CD8-positive, alpha-beta memory T cell (primary cell): ENCODE measurements at regions not wholly inside any gene's neighbourhood (a gene's known extent, or its start where the extent isn't known, plus 50 kb on each side); places are given as distances from the start of the nearest gene placed in this dataset.

Experiments
- CTCF ChIA-PET: fragments of 350-600 bp; sonication (Branson Sonifier 250); formaldehyde crosslinking; loops from one replicate; lab custom pipeline; 2021; ENCODE audit warnings: antibody characterized with exemption; lab: Charles Lee
- POLR2A ChIA-PET: fragments of 350-600 bp; sonication (Branson Sonifier 250); formaldehyde crosslinking; loops from one replicate; lab custom pipeline; 2021; ENCODE audit warnings: antibody characterized with exemption; lab: Charles Lee
- DNase-seq, 5 donors: peaks; one replicate each; pipeline versions ENCODE4 v3.0.0 to v3.0.0-alpha.2; 2020 to 2022; ENCODE audit warnings: mixed read lengths in 1 of 5
- H3K27ac ChIP-seq: one replicate; pipeline ENCODE4 v1.7.0; 2013; ENCODE audit warnings: low read depth, mild to moderate bottlenecking, low read length, moderate library complexity
- H3K27me3 ChIP-seq: 2 replicates; pipeline ENCODE4 v1.7.0; 2013; ENCODE audit warnings: low read length, mild to moderate bottlenecking; ENCODE audit not compliant: insufficient read depth, poor library complexity, severe bottlenecking
- H3K36me3 ChIP-seq: 2 replicates; pipeline ENCODE4 v1.7.0; 2013; ENCODE audit warnings: mild to moderate bottlenecking, low read length, moderate library complexity; ENCODE audit not compliant: insufficient read depth
- H3K4me1 ChIP-seq: 2 replicates; pipeline ENCODE4 v1.7.0; 2013; ENCODE audit warnings: mild to moderate bottlenecking, low read length, moderate library complexity; ENCODE audit not compliant: insufficient read depth
- H3K4me3 ChIP-seq: 2 replicates; pipeline ENCODE4 v1.7.0; 2013; ENCODE audit warnings: mild to moderate bottlenecking, low read length
- H3K9me3 ChIP-seq: 2 replicates; pipeline ENCODE4 v1.7.0; 2013; ENCODE audit warnings: mild to moderate bottlenecking, low read length
- H3K27ac Mint-ChIP-seq, 8 donors: one replicate each; pipeline ENCODE4 v1.8.0; 2020 to 2021; ENCODE audit warnings: mixed read lengths in 8 of 8, mild to moderate bottlenecking in 6 of 8, inconsistent platforms in 3 of 8, moderate library complexity in 3 of 8
- H3K27me3 Mint-ChIP-seq, 2 donors: one replicate each; pipeline ENCODE4 v1.8.0; 2020 to 2021; ENCODE audit warnings: mixed read lengths in 2 of 2, mild to moderate bottlenecking in 1 of 2, moderate library complexity in 1 of 2
- H3K36me3 Mint-ChIP-seq, 3 donors: one replicate each; pipeline ENCODE4 v1.8.0; 2020 to 2021; ENCODE audit warnings: mixed read lengths in 3 of 3, inconsistent platforms in 1 of 3, mild to moderate bottlenecking in 1 of 3
- H3K4me1 Mint-ChIP-seq, 3 donors: one replicate each; pipeline ENCODE4 v1.8.0; 2020 to 2021; ENCODE audit warnings: mixed read lengths in 3 of 3, inconsistent platforms in 1 of 3, mild to moderate bottlenecking in 1 of 3
- H3K4me3 Mint-ChIP-seq, 7 donors: one replicate each; pipeline ENCODE4 v1.8.0; 2020 to 2021; ENCODE audit warnings: mixed read lengths in 7 of 7, mild to moderate bottlenecking in 6 of 7, moderate library complexity in 4 of 7, inconsistent platforms in 2 of 7
- H3K9me3 Mint-ChIP-seq, 5 donors: one replicate each; pipeline ENCODE4 v1.8.0; 2020 to 2022; ENCODE audit warnings: mixed read lengths in 5 of 5, mild to moderate bottlenecking in 3 of 5, moderate library complexity in 2 of 5, inconsistent platforms in 1 of 5

- H3K36me3 Mint-ChIP-seq, result peaks cover 0 to 2% (median 0%) of the 10 kb centered on the region in 3 donors
- H3K4me1 Mint-ChIP-seq, result no peaks in the 10 kb centered on the region
- H3K27ac Mint-ChIP-seq, result no peak overlapping the region
- no peaks in the 10 kb centered on the region for H3K4me1 ChIP-seq
- no peak overlapping the region for H3K4me3 Mint-ChIP-seq
- no peaks in the 10 kb centered on the region for H3K36me3 ChIP-seq
- ChIA-PET POLR2A (no interaction called here), CTCF (no interaction called here)
- no peaks in the 10 kb centered on the region for H3K9me3 ChIP-seq
- no peaks in the 10 kb centered on the region for H3K27me3 ChIP-seq
- DNase-seq, result no peak
- H3K27me3 Mint-ChIP-seq, result peaks cover 9 to 10% of the 10 kb centered on the region in 2 donors
- peaks cover 0 to 2% (median 1%) of the 10 kb centered on the region in 5 donors for H3K9me3 Mint-ChIP-seq
- no peak overlapping the region for H3K4me3 ChIP-seq
- H3K27ac ChIP-seq, result no peak overlapping the region
These were observed 213.9 kb upstream of the AGAP1 start for GRCh38 chr2:235279965-235280364.

DNA sequence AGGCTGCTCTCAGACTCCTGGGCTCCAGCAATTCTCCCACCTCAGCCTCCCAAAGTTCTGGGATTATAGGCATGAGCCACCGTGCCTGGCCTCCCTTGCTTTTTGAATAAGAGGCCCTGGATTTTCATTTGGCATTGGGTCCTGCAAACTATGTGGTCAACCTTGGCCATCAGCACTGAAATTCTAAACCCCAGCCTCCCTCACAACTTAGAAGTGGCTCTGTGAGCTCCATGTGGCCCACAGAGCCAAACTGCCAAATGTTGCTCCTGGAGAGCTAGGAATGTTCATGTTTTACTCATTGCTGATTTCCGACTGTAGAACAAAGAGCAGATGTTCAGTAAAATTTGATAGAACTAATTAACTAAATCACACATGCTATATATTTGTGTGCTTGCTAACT, 210.6 kb upstream of the AGAP1 start:
- Mint-ChIP-seq H3K27me3 (peaks cover 9 to 23% of the 10 kb centered on the region in 2 donors), H3K4me3 (no peak overlapping the region), H3K4me1 (no peaks in the 10 kb centered on the region), H3K27ac (no peak overlapping the region), H3K36me3 (no peaks in the 10 kb centered on the region), H3K9me3 (peaks cover 0 to 2% (median 0%) of the 10 kb centered on the region in 5 donors)
- H3K9me3 ChIP-seq, result no peaks in the 10 kb centered on the region
- ChIA-PET CTCF (interaction anchor here (0.7 kb wide), 1 partner anchor 67 kb away, joined by 3 read pairs; no protein-coding TSS in a partner anchor), POLR2A (no interaction called here)
- no peak overlapping the region for H3K27ac ChIP-seq
- H3K4me3 ChIP-seq, result no peak overlapping the region
- DNase-seq, result no peak
- no peaks in the 10 kb centered on the region for H3K36me3 ChIP-seq
- H3K27me3 ChIP-seq, result no peaks in the 10 kb centered on the region
- H3K4me1 ChIP-seq, result no peaks in the 10 kb centered on the region

- no peak for DNase-seq
- Mint-ChIP-seq H3K4me1 (no peaks in the 10 kb centered on the region), H3K36me3 (no peaks in the 10 kb centered on the region), H3K27ac (no peak overlapping the region), H3K27me3 (peaks cover 8 to 28% of the 10 kb centered on the region in 2 donors), H3K4me3 (no peak overlapping the region), H3K9me3 (peaks cover 0 to 2% (median 0%) of the 10 kb centered on the region in 5 donors)
- ChIA-PET CTCF (no interaction called here), POLR2A (no interaction called here)
- Histone ChIP-seq H3K27me3 (no peaks in the 10 kb centered on the region), H3K27ac (no peak overlapping the region), H3K4me1 (no peaks in the 10 kb centered on the region), H3K9me3 (no peaks in the 10 kb centered on the region), H3K4me3 (no peak overlapping the region), H3K36me3 (no peaks in the 10 kb centered on the region)
These were observed 207.0 kb upstream of the AGAP1 start for GRCh38 chr2:235286622-235287374.

DNA sequence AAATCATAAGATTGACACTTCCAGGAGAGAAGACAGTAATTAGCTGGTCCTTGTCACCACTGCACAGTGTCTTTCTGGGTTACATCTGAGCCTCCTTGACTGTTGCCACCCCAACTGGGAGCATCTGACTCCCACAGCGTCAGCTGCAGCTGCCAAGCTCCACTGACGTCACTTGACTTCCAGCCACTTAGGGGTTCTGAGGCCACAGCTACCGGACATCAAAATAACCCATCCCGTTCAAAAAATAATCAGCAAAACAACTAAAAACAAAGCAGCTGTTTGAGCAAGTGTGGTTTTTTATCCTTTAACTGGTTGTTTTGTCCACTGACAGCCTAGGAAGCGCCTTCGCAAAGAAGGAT, 206.5 kb upstream of the AGAP1 start:
- no peaks in the 10 kb centered on the region for H3K36me3 ChIP-seq
- H3K36me3 Mint-ChIP-seq, result no peaks in the 10 kb centered on the region
- no peak overlapping the region for H3K4me3 ChIP-seq
- no peaks in the 10 kb centered on the region for H3K27me3 ChIP-seq
- H3K4me1 ChIP-seq, result no peaks in the 10 kb centered on the region
- H3K4me1 Mint-ChIP-seq, result no peaks in the 10 kb centered on the region
- H3K9me3 Mint-ChIP-seq, result peaks cover 0 to 2% (median 0%) of the 10 kb centered on the region in 5 donors
- H3K27ac ChIP-seq, result no peak overlapping the region
- H3K27me3 Mint-ChIP-seq, result peaks cover 12 to 28% of the 10 kb centered on the region in 2 donors
- ChIA-PET CTCF (no interaction called here), POLR2A (no interaction called here)
- no peak for DNase-seq
- no peaks in the 10 kb centered on the region for H3K9me3 ChIP-seq
- no peak overlapping the region for H3K4me3 Mint-ChIP-seq
- no peak overlapping the region for H3K27ac Mint-ChIP-seq

DNA sequence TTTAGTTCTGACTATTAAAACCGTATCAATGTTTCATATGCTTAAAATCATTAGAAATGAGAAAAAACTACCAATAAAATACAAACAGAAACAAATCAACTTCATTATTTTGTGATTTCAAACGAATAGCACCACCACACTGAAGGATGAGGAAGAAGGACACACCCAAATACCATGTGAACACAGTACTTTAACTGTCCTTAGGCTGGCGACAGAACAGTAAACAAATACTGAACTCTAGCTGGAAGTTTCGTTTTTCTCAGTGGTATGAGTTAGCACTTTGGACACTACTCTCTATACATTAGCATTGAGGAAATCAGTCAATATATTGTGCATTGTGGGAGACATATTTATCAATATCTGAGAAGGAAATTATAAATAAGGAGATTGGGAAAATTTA, 202.4 kb upstream of the AGAP1 start:
- CTCF ChIA-PET, result no interaction called here

DNA sequence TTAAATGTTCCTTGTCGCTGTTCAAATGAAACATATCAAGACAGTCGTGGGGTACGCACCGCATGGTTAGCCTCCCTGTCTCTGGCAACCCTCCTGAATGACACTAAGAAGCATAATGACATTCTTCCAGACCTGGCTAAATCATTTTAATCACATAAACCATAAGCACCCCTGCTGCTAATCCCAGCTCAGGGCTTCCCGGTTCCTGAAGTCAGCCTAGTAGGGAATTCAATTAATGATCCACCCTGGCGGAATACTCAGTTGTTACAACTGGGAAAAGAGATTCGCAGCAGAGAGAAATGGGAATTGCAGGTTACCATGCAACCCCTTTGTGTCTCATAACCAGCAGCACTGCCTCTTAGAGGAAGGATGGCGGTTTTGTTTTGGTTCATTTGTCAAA, 200.8 kb upstream of the AGAP1 start:
- DNase-seq, result no peak
- Mint-ChIP-seq H3K9me3 (no peaks in the 10 kb centered on the region), H3K27me3 (peaks cover 16 to 17% of the 10 kb centered on the region in 2 donors), H3K4me3 (no peak overlapping the region), H3K4me1 (no peaks in the 10 kb centered on the region), H3K36me3 (no peaks in the 10 kb centered on the region), H3K27ac (no peak overlapping the region)
- CTCF ChIA-PET, result no interaction called here
- H3K27ac ChIP-seq, result no peak overlapping the region
- POLR2A ChIA-PET, result no interaction called here
- no peaks in the 10 kb centered on the region for H3K9me3 ChIP-seq
- no peaks in the 10 kb centered on the region for H3K36me3 ChIP-seq
- H3K4me1 ChIP-seq, result no peaks in the 10 kb centered on the region
- no peak overlapping the region for H3K4me3 ChIP-seq
- no peaks in the 10 kb centered on the region for H3K27me3 ChIP-seq

More for the DNA sequence above, 202.4 kb upstream of the AGAP1 start:
- Histone ChIP-seq H3K4me1 (no peaks in the 10 kb centered on the region), H3K36me3 (no peaks in the 10 kb centered on the region), H3K27ac (no peak overlapping the region), H3K4me3 (no peak overlapping the region), H3K9me3 (no peaks in the 10 kb centered on the region), H3K27me3 (no peaks in the 10 kb centered on the region)
- POLR2A ChIA-PET, result no interaction called here
- Mint-ChIP-seq H3K27ac (no peak overlapping the region), H3K9me3 (no peaks in the 10 kb centered on the region), H3K4me3 (no peak overlapping the region), H3K4me1 (no peaks in the 10 kb centered on the region), H3K36me3 (no peaks in the 10 kb centered on the region), H3K27me3 (peaks cover 16 to 29% of the 10 kb centered on the region in 2 donors)
- DNase-seq, result no peak

- Histone ChIP-seq H3K4me1 (no peaks in the 10 kb centered on the region), H3K27me3 (no peaks in the 10 kb centered on the region), H3K9me3 (no peaks in the 10 kb centered on the region), H3K27ac (no peak overlapping the region), H3K36me3 (no peaks in the 10 kb centered on the region), H3K4me3 (no peak overlapping the region)
- no peaks in the 10 kb centered on the region for H3K36me3 Mint-ChIP-seq
- no peaks in the 10 kb centered on the region for H3K9me3 Mint-ChIP-seq
- H3K4me3 Mint-ChIP-seq, result no peak overlapping the region
- CTCF ChIA-PET, result no interaction called here
- H3K27ac Mint-ChIP-seq, result no peak overlapping the region
- peaks cover 15 to 16% of the 10 kb centered on the region in 2 donors for H3K27me3 Mint-ChIP-seq
- POLR2A ChIA-PET, result no interaction called here
- no peaks in the 10 kb centered on the region for H3K4me1 Mint-ChIP-seq
- no peak for DNase-seq
These were observed 198.0 kb upstream of the AGAP1 start for GRCh38 chr2:235295831-235296230.

DNA sequence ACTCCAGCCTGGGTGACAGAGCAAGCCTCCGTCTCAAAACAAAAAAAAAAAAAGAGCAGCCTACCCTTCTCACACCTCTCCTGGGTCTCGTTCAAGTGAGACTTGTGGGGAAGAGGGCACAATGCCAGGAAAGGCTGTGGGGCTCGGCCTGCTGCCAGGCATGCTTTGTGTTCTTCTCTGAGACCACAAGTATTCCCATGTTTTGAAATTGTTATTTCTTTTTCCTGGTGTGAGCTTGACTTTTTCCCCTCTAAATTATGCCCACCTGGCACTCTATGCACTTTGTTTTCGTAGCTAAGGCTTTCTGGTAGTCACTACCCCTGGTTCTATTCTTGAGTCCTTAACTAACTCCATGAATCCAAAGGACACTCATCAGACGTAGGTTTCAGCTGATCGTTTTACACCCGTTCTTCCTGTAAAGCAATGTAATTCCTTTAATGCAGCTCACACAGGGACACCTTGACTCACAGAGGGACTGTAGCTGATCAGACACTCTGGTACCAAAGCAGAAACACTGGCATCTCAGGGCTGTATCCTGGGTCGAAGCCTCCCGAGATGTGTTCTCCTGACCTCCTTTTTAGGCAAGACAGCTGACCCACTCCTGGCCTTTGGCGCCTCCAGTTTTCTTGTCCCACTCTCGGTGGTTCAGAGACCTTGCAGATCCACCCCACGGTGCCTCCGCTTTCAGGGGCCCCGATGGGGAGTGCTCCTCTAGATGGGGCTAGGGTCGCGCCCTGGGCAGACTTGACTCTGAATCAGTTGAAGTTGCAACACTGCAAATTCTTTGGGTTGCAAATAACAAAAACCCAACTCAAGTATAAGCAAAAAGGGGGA, 193.3 kb upstream of the AGAP1 start:
- no peak overlapping the region for H3K4me3 Mint-ChIP-seq
- H3K27ac Mint-ChIP-seq, result no peak overlapping the region

More for the DNA sequence above, 193.3 kb upstream of the AGAP1 start:
- Histone ChIP-seq H3K36me3 (no peaks in the 10 kb centered on the region), H3K9me3 (no peaks in the 10 kb centered on the region), H3K27ac (no peak overlapping the region), H3K4me1 (no peaks in the 10 kb centered on the region), H3K27me3 (no peaks in the 10 kb centered on the region), H3K4me3 (no peak overlapping the region)
- DNase-seq, result no peak
- Mint-ChIP-seq H3K36me3 (no peaks in the 10 kb centered on the region), H3K9me3 (peaks cover 0 to 2% (median 0%) of the 10 kb centered on the region in 5 donors), H3K4me1 (no peaks in the 10 kb centered on the region), H3K27me3 (peaks cover 16 to 33% of the 10 kb centered on the region in 2 donors)
- POLR2A ChIA-PET, result no interaction called here
- CTCF ChIA-PET, result no interaction called here
